22Rv1 (cell line): ENCODE measurements at regions not wholly inside any gene's neighbourhood (a gene's known extent, or its start where the extent isn't known, plus 50 kb on each side); places are given as distances from the start of the nearest gene placed in this dataset.

Experiments
- H3K27ac ChIP-seq: fragments of 450-650 bp; 2 replicates; pipeline ENCODE4 v1.5.1; 2017
- ZFX ChIP-seq: fragments of 450-650 bp; IDR thresholded peaks from 2 replicates; pipeline ENCODE4 v1.6.1; 2017; ENCODE audit warnings: antibody characterized with exemption, borderline replicate concordance
- TF ChIP-seq, protein P1 (sequence below): fragments of 450-650 bp; IDR thresholded peaks from 2 replicates; pipeline ENCODE4 v1.5.1; 2017; ENCODE audit warnings: mild to moderate bottlenecking

DNA sequence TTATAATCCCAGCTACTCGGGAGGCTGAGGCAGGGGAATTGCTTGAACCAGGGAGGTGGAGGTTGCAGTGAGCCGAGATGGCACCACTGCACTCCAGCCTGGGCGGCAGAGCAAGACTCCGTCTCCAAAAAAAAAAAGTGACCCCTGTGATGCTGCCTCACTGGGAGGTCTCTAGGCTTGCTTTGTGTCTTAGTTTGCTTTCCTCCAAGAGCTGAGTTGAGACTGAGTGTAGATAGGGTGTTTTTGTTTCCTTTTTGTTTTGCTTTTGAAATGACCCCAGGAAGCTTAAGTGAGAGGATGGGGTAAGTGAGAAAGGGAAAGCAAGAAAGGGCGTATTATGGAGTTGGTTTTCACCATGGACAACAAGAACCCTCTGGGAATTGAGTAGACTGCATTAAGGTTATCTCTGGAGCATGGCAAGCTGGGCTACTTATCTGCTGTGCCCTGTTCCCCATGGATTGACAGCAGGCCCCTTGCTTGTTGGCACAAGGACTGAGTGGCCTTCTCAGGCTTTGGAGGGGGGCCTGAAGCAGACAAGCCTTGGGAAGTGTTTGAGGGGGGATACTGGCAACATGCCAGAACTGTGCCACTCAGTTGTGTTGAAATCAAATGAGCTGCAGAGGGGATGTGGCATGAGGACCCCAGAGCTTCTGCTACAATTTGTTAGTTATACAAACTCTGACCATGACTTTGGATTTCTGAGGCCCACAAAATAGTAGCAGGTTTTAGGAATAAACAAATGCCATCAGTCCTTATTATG lies 300.6 kb upstream of the C11orf87 start:
- no peak overlapping the region for H3K27ac ChIP-seq
- TF ChIP-seq ZFX: no peak
- TF ChIP-seq, protein P1, sequence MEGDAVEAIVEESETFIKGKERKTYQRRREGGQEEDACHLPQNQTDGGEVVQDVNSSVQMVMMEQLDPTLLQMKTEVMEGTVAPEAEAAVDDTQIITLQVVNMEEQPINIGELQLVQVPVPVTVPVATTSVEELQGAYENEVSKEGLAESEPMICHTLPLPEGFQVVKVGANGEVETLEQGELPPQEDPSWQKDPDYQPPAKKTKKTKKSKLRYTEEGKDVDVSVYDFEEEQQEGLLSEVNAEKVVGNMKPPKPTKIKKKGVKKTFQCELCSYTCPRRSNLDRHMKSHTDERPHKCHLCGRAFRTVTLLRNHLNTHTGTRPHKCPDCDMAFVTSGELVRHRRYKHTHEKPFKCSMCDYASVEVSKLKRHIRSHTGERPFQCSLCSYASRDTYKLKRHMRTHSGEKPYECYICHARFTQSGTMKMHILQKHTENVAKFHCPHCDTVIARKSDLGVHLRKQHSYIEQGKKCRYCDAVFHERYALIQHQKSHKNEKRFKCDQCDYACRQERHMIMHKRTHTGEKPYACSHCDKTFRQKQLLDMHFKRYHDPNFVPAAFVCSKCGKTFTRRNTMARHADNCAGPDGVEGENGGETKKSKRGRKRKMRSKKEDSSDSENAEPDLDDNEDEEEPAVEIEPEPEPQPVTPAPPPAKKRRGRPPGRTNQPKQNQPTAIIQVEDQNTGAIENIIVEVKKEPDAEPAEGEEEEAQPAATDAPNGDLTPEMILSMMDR: no peak

DNA sequence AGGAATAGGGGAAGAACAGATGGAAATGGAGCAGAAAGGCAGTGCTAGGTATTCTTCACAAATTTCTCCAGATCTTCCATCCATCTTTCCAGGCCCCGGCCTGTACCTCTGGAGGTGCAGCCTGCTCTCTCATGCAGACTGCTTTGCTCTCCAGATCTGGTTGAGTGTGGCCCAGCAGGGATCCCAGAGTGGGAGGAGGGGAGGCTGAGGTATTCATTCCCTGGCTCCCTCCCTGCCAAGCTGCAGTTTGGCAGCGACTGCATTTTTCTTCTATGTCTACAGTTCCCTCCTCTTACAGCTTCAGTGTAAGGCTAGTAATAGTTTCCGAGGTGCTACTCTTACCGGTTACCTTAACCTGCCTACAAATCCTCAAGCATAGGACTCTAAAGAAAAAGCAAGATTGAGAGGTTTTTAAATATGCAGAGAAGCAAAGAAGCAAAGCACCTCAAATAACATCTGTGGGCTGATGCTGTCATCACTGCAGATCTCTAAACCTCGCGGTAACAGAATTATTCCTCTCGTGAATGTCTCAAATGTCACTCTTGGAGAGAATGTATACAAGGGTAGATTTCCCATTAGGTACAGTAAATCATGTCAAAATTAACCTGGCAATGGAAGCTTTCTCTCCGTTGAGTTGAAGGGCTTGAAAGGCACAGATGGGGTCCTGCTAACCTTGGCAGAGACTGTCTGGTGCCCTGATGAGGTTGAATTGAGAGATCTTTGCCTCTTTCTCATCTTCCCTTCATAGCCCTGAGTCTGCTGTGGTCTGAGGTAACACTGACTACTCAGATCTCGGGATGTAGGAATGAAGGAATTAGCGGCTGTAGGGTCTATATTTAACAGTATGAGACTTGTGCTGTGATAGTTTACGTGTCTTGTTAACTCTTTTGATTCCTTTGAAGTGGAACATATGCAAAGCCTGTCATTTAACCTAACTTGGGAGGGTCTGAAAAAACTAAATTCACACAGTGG lies 297.9 kb upstream of the C11orf87 start:
- H3K27ac ChIP-seq: no peak overlapping the region
- TF ChIP-seq, protein P1: no peak
- no peak for TF ChIP-seq ZFX

DNA sequence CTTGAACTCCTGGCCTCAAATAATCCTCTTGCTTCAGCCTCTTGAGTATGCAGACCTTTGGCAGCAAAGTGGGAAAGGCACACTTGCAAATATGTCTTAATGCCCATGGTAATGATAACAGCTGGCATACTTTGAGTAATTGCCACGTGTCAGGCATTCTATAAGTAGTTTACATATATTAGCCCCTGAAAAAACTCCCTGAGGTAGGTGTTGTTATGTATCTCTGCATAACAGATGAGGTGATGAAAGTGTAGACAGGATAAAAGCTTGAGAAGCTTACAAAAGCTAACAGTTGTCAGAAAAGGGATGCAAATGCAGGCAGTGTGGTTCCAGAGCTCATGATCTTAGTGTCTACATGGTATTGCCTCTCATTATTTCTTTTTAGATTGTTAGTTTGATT lies 291.1 kb upstream of the C11orf87 start:
- H3K27ac ChIP-seq: no peak overlapping the region
- TF ChIP-seq ZFX: no peak
- TF ChIP-seq, protein P1: no peak

DNA sequence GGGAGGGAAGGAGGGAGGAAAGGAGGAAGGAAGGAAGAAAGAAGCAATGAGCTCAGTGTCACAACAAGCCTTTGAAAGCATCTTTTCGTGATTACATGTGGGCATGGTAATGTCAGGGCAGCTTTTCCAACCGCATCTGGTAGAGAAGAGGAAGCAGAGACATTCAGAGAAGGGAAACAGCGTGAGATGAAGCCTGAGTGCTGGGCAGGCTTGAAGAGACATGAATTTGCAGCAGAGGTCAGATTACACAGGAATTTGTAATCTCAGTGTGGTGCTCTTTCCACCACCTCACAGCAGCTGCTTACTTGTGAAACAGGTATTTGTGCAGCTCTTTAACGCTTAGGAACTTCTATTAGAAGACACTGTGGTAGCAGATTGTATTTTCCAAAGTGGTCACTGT lies 289.5 kb upstream of the C11orf87 start:
- no peak overlapping the region for H3K27ac ChIP-seq
- TF ChIP-seq, protein P1: no peak
- TF ChIP-seq ZFX: no peak

DNA sequence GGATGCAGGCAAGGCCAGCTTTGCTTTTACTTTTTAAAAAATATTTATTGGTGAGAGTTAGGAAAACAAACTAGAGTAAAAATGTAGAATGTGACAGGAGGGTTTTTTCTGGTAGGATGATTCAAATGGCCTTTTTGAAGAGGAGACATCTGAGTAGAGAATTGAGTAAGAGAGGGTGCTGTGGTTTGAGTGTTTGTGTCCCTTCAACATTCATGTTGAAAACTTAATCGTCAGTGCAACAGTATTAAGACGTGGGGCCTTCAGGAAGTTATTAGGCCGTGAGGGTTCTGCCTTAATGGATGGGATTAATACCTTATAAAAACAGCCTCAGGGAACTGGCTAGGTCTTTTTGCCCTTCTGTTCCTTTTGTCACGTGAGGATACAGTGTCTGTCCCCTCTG lies 288.8 kb upstream of the C11orf87 start:
- H3K27ac ChIP-seq: no peak overlapping the region
- TF ChIP-seq, protein P1: no peak
- TF ChIP-seq ZFX: no peak

DNA sequence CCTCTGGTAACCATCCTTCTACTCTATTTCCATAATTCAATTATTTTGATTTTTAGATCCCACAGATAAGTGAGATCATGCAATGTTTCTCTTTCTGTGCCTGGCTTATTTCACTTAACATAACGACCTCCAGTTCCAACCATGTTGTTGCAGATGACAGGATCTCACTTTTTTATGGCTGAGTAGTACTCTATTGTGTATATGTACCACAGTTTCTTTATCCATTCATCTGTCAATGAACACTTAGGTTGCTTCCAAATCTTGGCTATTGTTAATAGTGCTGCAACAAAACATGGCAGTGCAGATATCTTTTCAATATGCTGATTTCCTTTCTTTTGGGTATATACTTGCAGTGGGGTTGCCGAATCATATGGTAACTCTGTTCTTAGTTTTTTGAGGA lies 286.4 kb upstream of the C11orf87 start:
- TF ChIP-seq ZFX: no peak
- TF ChIP-seq, protein P1: no peak
- no peak overlapping the region for H3K27ac ChIP-seq
